AG09309 (cell line): ENCODE measurements at regions not wholly inside any gene's neighbourhood (a gene's known extent, or its start where the extent isn't known, plus 50 kb on each side); places are given as distances from the start of the nearest gene placed in this dataset.

ENCODE experiments used
- DNase-seq: peaks from one replicate; pipeline ENCODE4 v3.0.0-alpha.2; 2010; ENCODE audit warnings: low read depth
- H3K4me3 ChIP-seq: 2 replicates; pipeline ENCODE4 v1.5.1; 2011; ENCODE audit warnings: mild to moderate bottlenecking, low read depth, low read length, moderate library complexity; ENCODE audit not compliant: control insufficient read depth
- TF ChIP-seq, protein P1 (sequence below): IDR thresholded peaks from 2 replicates; pipeline ENCODE4 v1.5.1; 2011; ENCODE audit warnings: mild to moderate bottlenecking, low read depth, low read length, inconsistent platforms; ENCODE audit not compliant: insufficient read depth, control insufficient read depth; ENCODE audit errors: missing control alignments

DNA sequence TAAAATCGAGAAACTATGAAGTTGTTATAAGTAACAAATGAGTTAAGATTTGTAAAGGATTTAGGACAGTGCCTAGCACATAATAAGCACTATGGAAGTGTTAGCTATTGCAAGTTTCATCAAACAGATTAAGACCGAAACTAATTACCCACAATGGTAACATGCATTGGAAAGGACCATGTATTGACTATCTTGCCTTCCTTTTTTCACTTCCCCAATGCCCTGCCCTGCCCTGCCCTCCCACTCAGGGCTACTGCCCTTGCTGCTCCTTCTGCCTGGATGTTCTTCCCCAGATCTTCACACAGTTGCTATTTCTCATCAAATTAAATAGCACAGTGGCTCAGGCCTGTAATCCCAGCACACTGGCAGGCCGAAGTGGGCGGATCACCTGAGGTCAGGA, 202.1 kb upstream of the PSMD7 start:
- no peak overlapping the region for H3K4me3 ChIP-seq
- no peak for DNase-seq
- TF ChIP-seq, protein P1, sequence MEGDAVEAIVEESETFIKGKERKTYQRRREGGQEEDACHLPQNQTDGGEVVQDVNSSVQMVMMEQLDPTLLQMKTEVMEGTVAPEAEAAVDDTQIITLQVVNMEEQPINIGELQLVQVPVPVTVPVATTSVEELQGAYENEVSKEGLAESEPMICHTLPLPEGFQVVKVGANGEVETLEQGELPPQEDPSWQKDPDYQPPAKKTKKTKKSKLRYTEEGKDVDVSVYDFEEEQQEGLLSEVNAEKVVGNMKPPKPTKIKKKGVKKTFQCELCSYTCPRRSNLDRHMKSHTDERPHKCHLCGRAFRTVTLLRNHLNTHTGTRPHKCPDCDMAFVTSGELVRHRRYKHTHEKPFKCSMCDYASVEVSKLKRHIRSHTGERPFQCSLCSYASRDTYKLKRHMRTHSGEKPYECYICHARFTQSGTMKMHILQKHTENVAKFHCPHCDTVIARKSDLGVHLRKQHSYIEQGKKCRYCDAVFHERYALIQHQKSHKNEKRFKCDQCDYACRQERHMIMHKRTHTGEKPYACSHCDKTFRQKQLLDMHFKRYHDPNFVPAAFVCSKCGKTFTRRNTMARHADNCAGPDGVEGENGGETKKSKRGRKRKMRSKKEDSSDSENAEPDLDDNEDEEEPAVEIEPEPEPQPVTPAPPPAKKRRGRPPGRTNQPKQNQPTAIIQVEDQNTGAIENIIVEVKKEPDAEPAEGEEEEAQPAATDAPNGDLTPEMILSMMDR: no peak

DNA sequence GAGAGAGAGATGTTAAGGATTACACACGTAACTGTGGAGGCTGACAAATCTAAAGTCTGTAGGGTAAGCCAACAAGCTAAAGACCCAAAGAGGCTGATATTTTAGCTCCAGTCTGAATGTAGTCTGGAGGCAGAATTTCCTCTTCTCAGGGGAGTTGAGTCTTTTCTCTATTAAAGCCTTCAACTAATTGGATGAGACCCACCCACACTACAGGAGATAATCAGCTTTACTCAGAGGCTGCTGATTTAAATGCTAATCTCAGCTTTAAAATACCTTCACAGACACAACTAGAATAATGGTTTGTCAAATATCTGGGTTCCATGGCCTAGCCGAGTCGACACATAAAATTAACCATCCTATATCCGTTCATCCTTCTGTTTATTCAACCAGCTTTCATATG, 204.3 kb upstream of the PSMD7 start:
- TF ChIP-seq, protein P1: no peak
- no peak for DNase-seq
- H3K4me3 ChIP-seq: no peak overlapping the region

DNA sequence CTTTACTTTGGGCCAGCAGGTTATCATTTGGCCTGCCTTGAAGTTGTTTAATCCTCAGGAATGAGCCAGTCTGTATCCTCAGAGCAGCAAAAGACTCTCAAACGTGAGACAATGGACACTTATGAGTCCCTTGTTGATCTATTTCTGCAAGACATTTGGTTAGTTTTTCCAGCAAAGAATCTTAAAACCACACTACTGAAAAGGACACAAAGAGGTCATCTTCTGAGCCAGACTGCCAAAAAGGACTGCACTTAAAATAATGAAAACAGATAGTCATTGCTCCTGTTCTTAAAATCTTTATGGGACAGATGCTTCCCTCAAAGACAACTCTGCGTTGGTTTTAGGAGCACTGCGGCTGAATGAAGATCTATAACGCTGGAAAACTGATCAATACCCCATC, 205.7 kb upstream of the PSMD7 start:
- DNase-seq: no peak
- TF ChIP-seq, protein P1: no peak
- H3K4me3 ChIP-seq: no peak overlapping the region

DNA sequence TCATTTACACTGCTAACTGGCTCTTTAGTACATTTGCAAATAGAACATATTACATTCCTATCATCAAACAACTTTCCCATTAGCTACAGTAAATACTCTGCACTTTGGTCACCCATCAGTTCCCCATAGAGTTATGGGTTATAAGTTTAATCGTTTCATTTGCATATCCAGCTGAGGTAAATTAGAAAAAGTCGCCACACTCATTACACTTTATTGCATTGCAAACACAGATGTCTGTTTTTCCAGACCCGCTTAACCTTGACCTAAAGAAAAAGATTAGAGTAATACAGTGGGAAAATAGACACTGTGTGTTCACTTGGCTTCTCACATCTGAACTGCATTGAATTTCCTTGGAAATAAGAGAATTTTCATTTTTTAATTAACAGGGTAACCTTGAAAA, 213.1 kb upstream of the PSMD7 start:
- H3K4me3 ChIP-seq: no peak overlapping the region
- TF ChIP-seq, protein P1: no peak
- DNase-seq: no peak

DNA sequence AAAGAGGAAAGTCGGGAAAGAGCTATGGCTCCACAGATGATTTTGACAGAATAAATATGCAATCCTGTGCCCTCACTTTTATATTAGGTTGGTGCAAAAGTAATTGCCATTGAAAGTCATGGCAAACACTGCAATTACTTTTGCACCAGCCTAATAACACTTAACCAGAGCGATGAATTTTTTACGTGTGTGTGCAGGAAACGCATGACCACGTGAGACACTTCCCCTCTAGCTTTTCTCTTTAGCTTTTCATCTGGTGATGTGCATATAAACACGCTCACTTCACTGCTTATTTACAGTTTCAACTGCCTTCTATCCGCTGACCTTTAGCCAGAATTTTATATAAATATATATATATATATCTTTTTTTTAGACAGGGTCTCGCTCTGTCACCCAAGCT, 216.3 kb upstream of the PSMD7 start:
- TF ChIP-seq, protein P1: no peak
- H3K4me3 ChIP-seq: no peak overlapping the region
- no peak for DNase-seq

DNA sequence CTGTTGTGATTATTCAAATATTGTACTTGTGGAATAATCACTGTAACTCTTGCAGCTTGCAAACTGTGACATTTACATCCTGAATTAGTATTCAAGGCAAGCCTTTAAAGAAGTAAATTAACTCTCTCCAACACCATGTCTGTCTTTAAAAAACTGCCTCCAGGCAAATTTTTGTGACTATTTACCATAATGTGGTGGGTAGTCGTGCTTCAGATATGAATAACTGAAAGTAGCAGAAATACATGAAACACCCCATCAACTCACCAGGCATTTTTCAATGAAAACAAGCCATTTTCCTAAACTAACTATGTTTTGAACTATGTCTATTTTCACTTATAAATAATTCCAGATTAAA, 217.4 kb upstream of the PSMD7 start:
- no peak overlapping the region for H3K4me3 ChIP-seq
- TF ChIP-seq, protein P1: no peak
- no peak for DNase-seq
